RPMI7951 (cell line): ENCODE measurements at regions not wholly inside any gene's neighbourhood (a gene's known extent, or its start where the extent isn't known, plus 50 kb on each side); places are given as distances from the start of the nearest gene placed in this dataset.

ENCODE experiments used
- DNase-seq: peaks from one replicate; pipeline ENCODE4 v3.0.0-alpha.2; 2012; ENCODE audit warnings: low read depth

- no peak for DNase-seq
These were observed 250.2 kb downstream of the DACT1 start for GRCh38 chr14:58887931-58888330.

GRCh38 chr14:58898655-58899316 lies 261.0 kb downstream of the DACT1 start:
- DNase-seq, result peak; percentile 96

GRCh38 chr14:58899317-58899713 lies 261.6 kb downstream of the DACT1 start:
- peak; percentile 89 for DNase-seq

- no peak for DNase-seq
These were observed 264.1 kb downstream of the DACT1 start for GRCh38 chr14:58901826-58902225.

- DNase-seq, result peak; percentile 92
These were observed 267.0 kb downstream of the DACT1 start for GRCh38 chr14:58904776-58905175.

GRCh38 chr14:58907803-58908202 lies 270.0 kb downstream of the DACT1 start:
- DNase-seq, result peak; percentile 46

- no peak for DNase-seq
These were observed 274.5 kb downstream of the DACT1 start for GRCh38 chr14:58912287-58912686.

- no peak for DNase-seq
These were observed 275.2 kb downstream of the DACT1 start for GRCh38 chr14:58912799-58913432.

- peak; percentile 33 for DNase-seq
These were observed 274.1 kb upstream of the DAAM1 start for GRCh38 chr14:58914279-58914855.

GRCh38 chr14:58915646-58916045 lies 272.8 kb upstream of the DAAM1 start:
- DNase-seq, result no peak

- DNase-seq, result peak; percentile 64
These were observed 270.3 kb upstream of the DAAM1 start for GRCh38 chr14:58918066-58918738.

GRCh38 chr14:58919217-58919616 lies 269.2 kb upstream of the DAAM1 start:
- DNase-seq, result peak; percentile 10

GRCh38 chr14:58920230-58920629 lies 268.2 kb upstream of the DAAM1 start:
- DNase-seq, result no peak

GRCh38 chr14:58922201-58922940 lies 266.1 kb upstream of the DAAM1 start:
- peak; percentile 50 for DNase-seq

GRCh38 chr14:58923751-58924405 lies 264.6 kb upstream of the DAAM1 start:
- DNase-seq, result no peak

- DNase-seq, result peak; percentile 55
These were observed 246.8 kb upstream of the DAAM1 start for GRCh38 chr14:58941629-58942028.

GRCh38 chr14:58942516-58942915 lies 246.0 kb upstream of the DAAM1 start:
- peak; percentile 55 for DNase-seq

GRCh38 chr14:58944343-58944967 lies 244.0 kb upstream of the DAAM1 start:
- no peak for DNase-seq

GRCh38 chr14:58944968-58945356 lies 243.5 kb upstream of the DAAM1 start:
- no peak for DNase-seq

- no peak for DNase-seq
These were observed 242.0 kb upstream of the DAAM1 start for GRCh38 chr14:58946431-58946830.

- peak; percentile 10 for DNase-seq
These were observed 241.3 kb upstream of the DAAM1 start for GRCh38 chr14:58947156-58947555.
